Colonic mucosa (tissue), 4 donors: ENCODE measurements at regions not wholly inside any gene's neighbourhood (a gene's known extent, or its start where the extent isn't known, plus 50 kb on each side); places are given as distances from the start of the nearest gene placed in this dataset.

Source experiments
- DNase-seq: peaks from one replicate; pipeline ENCODE4 v3.0.0-alpha.2; 2020
- H3K27ac ChIP-seq: fragments of 200-600 bp; one replicate; pipeline ENCODE4 v1.8.0; 2021
- H3K27me3 ChIP-seq: fragments of 200-600 bp; one replicate; pipeline ENCODE4 v1.8.0; 2021
- H3K36me3 ChIP-seq: fragments of 200-600 bp; one replicate; pipeline ENCODE4 v1.8.0; 2021
- H3K4me1 ChIP-seq: fragments of 200-600 bp; one replicate; pipeline ENCODE4 v1.8.0; 2021; ENCODE audit warnings: mild to moderate bottlenecking
- H3K4me3 ChIP-seq: fragments of 200-600 bp; one replicate; pipeline ENCODE4 v1.8.0; 2021
- H3K9ac ChIP-seq, 2 donors: one replicate each; pipeline ENCODE4 v1.7.0; 2013; ENCODE audit warnings: control low read depth in 2 of 2, low read depth in 2 of 2, low read length in 2 of 2
- H3K9me3 ChIP-seq: fragments of 200-600 bp; one replicate; pipeline ENCODE4 v1.8.0; 2021
- CTCF ChIP-seq: fragments of 200-600 bp; IDR thresholded peaks from one replicate; pipeline ENCODE4 v1.8.0; 2022; ENCODE audit warnings: antibody characterized with exemption, mild to moderate bottlenecking
- intact Hi-C: fragments of 100-400 bp; cut with DNase I; formaldehyde crosslinking; loops from one replicate; pipeline ENCODE4 v1.14.1; 2022
- donor health status: healthy.
- donor health status: DM: no; HTN: no; CAD: no.
- donor health status: DM: no; HTN: no; CAD: no.

- no peaks in the 10 kb centered on the region for H3K4me1 ChIP-seq
- intact Hi-C loops: no loop called here
- H3K4me3 ChIP-seq: no peak overlapping the region
- H3K36me3 ChIP-seq: no peaks in the 10 kb centered on the region
- TF ChIP-seq CTCF: no peak
- no peak for DNase-seq
- no peaks in the 10 kb centered on the region for H3K27me3 ChIP-seq
- H3K9me3 ChIP-seq: no peaks in the 10 kb centered on the region
- no peak overlapping the region for H3K9ac ChIP-seq
- H3K27ac ChIP-seq: no peak overlapping the region
Measured at GRCh38 chr2:200158647-200159356, 147.7 kb upstream of the SPATS2L start.

GRCh38 chr2:200159357-200159707 lies 147.2 kb upstream of the SPATS2L start:
- H3K4me3 ChIP-seq: no peak overlapping the region
- TF ChIP-seq CTCF: no peak
- H3K27me3 ChIP-seq: no peaks in the 10 kb centered on the region
- H3K27ac ChIP-seq: no peak overlapping the region
- H3K9me3 ChIP-seq: no peaks in the 10 kb centered on the region
- no peak overlapping the region for H3K9ac ChIP-seq
- no peak for DNase-seq
- no peaks in the 10 kb centered on the region for H3K36me3 ChIP-seq
- intact Hi-C loops: no loop called here
- H3K4me1 ChIP-seq: no peaks in the 10 kb centered on the region

- Histone ChIP-seq H3K36me3 (no peaks in the 10 kb centered on the region), H3K27me3 (no peaks in the 10 kb centered on the region), H3K9me3 (no peaks in the 10 kb centered on the region), H3K4me3 (no peak overlapping the region), H3K9ac (no peak overlapping the region), H3K4me1 (no peaks in the 10 kb centered on the region), H3K27ac (no peak overlapping the region)
- no peak for DNase-seq
- intact Hi-C loops: loop anchor here (10.0 kb wide), 1 partner anchor 165 kb away; no protein-coding TSS in a partner anchor
- TF ChIP-seq CTCF: no peak
Measured at GRCh38 chr2:200159829-200160781, 146.4 kb upstream of the SPATS2L start.

GRCh38 chr2:200161458-200161857 lies 145.0 kb upstream of the SPATS2L start:
- Histone ChIP-seq H3K9ac (no peak overlapping the region), H3K36me3 (no peaks in the 10 kb centered on the region), H3K27ac (no peak overlapping the region), H3K4me1 (no peaks in the 10 kb centered on the region), H3K9me3 (no peaks in the 10 kb centered on the region), H3K27me3 (no peaks in the 10 kb centered on the region), H3K4me3 (no peak overlapping the region)
- intact Hi-C loops: loop anchor here (10.0 kb wide), 1 partner anchor 167 kb away; no protein-coding TSS in a partner anchor
- no peak for TF ChIP-seq CTCF
- DNase-seq: no peak

- no peak overlapping the region for H3K27ac ChIP-seq
- no peak overlapping the region for H3K9ac ChIP-seq
- intact Hi-C loops: loop anchor here (10.0 kb wide), 1 partner anchor 171 kb away; no protein-coding TSS in a partner anchor
- no peaks in the 10 kb centered on the region for H3K36me3 ChIP-seq
- H3K27me3 ChIP-seq: no peaks in the 10 kb centered on the region
- TF ChIP-seq CTCF: no peak
- no peaks in the 10 kb centered on the region for H3K9me3 ChIP-seq
- DNase-seq: no peak
- no peak overlapping the region for H3K4me3 ChIP-seq
- H3K4me1 ChIP-seq: no peaks in the 10 kb centered on the region
Measured at GRCh38 chr2:200165687-200166086, 140.8 kb upstream of the SPATS2L start.
